NT2/D1 (cell line): ENCODE measurements at regions not wholly inside any gene's neighbourhood (a gene's known extent, or its start where the extent isn't known, plus 50 kb on each side); places are given as distances from the start of the nearest gene placed in this dataset.

Source experiments
- SUZ12 ChIP-seq: IDR thresholded peaks from 2 replicates; pipeline ENCODE4 v1.6.1; 2011; ENCODE audit not compliant: insufficient read length, insufficient read depth; ENCODE audit errors: extremely low read depth
- ZNF274 ChIP-seq: IDR thresholded peaks from 2 replicates; pipeline ENCODE4 v1.6.1; 2011; ENCODE audit warnings: mild to moderate bottlenecking, low read depth, low read length

- TF ChIP-seq SUZ12 = no peak
- TF ChIP-seq ZNF274 = no peak
Observed at GRCh38 chr14:38021861-38022260, 185.8 kb upstream of the SSTR1 start.
